PC-3 (cell line): ENCODE measurements at regions not wholly inside any gene's neighbourhood (a gene's known extent, or its start where the extent isn't known, plus 50 kb on each side); places are given as distances from the start of the nearest gene placed in this dataset.

Source experiments
- EZH2 ChIP-seq: fragments of 300-600 bp; sonication (generic); IDR thresholded peaks from one replicate; pipeline ENCODE4 v1.6.1; 2017; ENCODE audit warnings: antibody characterized with exemption, mild to moderate bottlenecking, low read length; ENCODE audit not compliant: unreplicated experiment
- EZH2phosphoT487 ChIP-seq: fragments of 300-600 bp; sonication (generic); IDR thresholded peaks from 2 replicates; pipeline ENCODE4 v1.6.1; 2018; ENCODE audit warnings: mild to moderate bottlenecking, antibody characterized with exemption, low read length, borderline replicate concordance
- TF ChIP-seq, protein P1 (sequence below): fragments of 300-600 bp; sonication (generic); conservative IDR thresholded peaks from 2 replicates; pipeline ENCODE4 v1.5.1; 2017; ENCODE audit warnings: antibody characterized with exemption, low read depth, mild to moderate bottlenecking, low read length

DNA sequence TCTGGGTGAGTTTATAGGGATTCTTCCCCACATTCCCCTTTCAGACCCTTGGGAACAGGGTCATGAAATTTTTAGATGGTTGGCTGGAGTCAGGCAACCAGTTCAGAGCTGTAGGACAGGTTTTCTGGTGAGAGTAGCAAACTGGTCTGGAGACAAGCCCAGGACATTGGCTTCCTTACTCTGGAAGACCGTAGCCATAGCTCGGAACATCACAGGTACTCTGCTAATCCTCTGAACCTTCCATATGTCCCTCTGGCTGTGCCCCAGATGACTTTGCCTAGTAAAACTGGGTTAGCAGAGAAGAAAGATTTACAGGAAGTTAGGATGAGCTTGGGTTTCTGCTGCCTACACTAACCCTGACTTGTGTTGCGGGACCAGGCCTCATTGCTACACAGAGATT lies 104.5 kb upstream of the MKLN1 start:
- TF ChIP-seq, protein P1, sequence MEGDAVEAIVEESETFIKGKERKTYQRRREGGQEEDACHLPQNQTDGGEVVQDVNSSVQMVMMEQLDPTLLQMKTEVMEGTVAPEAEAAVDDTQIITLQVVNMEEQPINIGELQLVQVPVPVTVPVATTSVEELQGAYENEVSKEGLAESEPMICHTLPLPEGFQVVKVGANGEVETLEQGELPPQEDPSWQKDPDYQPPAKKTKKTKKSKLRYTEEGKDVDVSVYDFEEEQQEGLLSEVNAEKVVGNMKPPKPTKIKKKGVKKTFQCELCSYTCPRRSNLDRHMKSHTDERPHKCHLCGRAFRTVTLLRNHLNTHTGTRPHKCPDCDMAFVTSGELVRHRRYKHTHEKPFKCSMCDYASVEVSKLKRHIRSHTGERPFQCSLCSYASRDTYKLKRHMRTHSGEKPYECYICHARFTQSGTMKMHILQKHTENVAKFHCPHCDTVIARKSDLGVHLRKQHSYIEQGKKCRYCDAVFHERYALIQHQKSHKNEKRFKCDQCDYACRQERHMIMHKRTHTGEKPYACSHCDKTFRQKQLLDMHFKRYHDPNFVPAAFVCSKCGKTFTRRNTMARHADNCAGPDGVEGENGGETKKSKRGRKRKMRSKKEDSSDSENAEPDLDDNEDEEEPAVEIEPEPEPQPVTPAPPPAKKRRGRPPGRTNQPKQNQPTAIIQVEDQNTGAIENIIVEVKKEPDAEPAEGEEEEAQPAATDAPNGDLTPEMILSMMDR = no peak
- no peak for TF ChIP-seq EZH2phosphoT487
- no peak for TF ChIP-seq EZH2
